H7 (cell line): ENCODE measurements at regions not wholly inside any gene's neighbourhood (a gene's known extent, or its start where the extent isn't known, plus 50 kb on each side); places are given as distances from the start of the nearest gene placed in this dataset.
"Not testable (repeated sequence)": the region's sequence is repeated elsewhere in the genome, so short reads cannot be mapped to it uniquely, and the experiment has no call there.

Experiments used
- DNase-seq: peaks from one replicate; pipeline ENCODE4 v3.0.0; 2012
- H3K27me3 ChIP-seq: 2 replicates; pipeline ENCODE4 v1.6.0; 2011; ENCODE audit warnings: mild to moderate bottlenecking, low read length; ENCODE audit not compliant: control insufficient read depth, insufficient read depth
- H3K36me3 ChIP-seq: replicated peaks from 2 replicates; pipeline ENCODE4 v1.5.1; 2011; ENCODE audit warnings: low read length; ENCODE audit not compliant: control insufficient read depth, insufficient read depth
- H3K4me3 ChIP-seq: 2 replicates; pipeline ENCODE4 v1.5.1; 2011; ENCODE audit warnings: low read depth, mild to moderate bottlenecking, control low read depth, low read length, moderate library complexity; ENCODE audit not compliant: insufficient read depth

DNA sequence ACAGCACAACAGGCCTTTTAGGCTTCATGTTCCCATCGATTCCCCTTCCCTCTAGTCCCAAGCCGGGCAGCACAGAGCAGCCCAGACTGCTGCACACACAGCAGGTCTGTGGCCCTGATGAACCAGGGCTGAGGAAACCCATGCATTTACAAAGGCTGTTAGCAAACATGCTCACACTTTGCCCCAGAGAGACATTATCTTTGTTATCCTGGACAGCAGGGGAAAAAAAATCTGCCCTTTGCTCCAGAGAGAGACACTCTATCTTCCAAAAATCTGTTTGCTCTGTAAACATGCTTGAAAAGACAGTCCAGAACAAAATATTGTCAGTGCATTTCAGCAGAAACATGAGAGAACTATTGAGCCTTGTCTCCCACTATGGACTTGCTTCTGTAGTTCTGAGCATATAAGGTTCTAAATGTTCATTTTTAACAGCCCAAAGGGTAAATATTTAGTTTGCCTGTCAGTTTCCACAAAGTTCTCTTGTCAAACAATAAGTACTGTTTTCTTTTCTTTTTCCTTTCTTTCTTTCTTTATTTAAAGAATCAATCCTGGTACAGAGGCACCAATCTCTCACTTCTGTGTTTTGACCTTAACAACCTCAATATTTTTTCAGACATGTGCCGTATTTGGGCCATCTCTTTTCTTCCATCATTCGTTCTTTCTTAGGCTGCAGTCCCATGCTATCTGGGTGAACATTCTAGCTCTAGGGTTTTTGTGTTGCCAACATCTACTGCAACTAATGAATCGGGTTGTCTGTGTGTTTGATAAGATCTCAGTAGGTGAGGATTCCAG is 468.0 kb downstream of the EPM2A start:
- DNase-seq = no peak
- H3K36me3 ChIP-seq = no peaks in the 10 kb centered on the region
- no peaks in the 10 kb centered on the region for H3K27me3 ChIP-seq
- H3K4me3 ChIP-seq = no peak overlapping the region

DNA sequence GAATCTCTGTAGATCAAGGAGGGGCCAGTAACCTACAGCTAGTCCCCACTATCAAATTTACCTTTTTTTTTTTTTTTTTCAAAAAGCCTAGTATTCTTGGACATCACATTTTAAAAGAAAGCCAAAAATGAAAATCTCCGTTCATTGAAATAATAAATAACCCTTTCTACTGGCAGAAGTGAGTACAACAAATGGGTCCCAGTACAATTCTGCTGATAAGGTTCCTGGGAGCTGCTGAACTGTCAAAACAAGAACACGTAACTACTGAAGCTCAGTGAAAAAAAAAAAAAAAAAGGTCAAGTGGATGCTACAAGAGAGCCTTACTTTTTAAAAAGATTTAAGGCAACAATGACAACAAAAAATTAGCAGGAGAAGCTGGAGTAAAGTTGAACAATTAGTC is 464.9 kb downstream of the EPM2A start:
- no peak for DNase-seq

DNA sequence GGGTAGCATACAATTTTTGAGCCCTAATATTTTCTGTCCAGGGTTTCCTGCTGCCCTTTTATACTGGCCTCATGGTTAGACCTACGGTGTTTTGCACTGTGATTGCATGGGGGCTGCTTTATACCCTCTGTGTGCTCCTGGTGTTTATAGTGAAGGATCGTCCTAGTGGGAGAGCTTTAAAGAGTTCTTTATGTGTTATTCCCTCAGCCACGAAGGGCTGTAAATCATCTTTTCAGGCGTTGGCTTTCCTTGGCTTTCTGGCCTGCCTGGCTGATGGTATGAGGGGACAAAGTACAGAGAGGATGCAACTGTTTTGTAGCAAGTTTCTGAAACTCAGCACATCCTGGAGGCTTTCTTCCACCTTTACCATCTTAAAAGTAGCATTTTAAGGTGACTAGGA is 464.3 kb downstream of the EPM2A start:
- Histone ChIP-seq H3K4me3 (no peak overlapping the region), H3K27me3 (no peaks in the 10 kb centered on the region), H3K36me3 (no peaks in the 10 kb centered on the region)
- DNase-seq = no peak

More for the DNA sequence above, 464.9 kb downstream of the EPM2A start:
- no peaks in the 10 kb centered on the region for H3K36me3 ChIP-seq
- no peaks in the 10 kb centered on the region for H3K27me3 ChIP-seq
- H3K4me3 ChIP-seq = no peak overlapping the region

DNA sequence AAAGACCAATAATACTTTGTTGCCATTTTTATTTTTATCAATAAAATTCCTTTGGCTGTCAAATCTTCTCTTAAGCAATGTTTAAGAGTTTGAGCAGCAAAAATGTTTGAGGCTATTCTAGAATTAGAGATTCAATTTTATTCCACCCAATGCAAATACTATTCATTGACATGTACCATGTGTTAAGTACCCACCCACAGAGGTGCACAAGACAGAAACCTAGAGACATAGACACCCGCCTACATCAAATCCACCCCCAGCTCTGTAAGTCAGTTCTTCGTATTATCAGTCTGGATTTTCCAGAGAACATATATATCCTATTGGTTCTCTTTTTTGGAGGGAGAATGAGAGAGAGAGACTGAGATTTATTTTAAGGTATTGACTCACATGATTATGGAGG is 463.7 kb downstream of the EPM2A start:
- Histone ChIP-seq H3K27me3 (no peaks in the 10 kb centered on the region), H3K36me3 (no peaks in the 10 kb centered on the region), H3K4me3 (no peak overlapping the region)
- no peak for DNase-seq

DNA sequence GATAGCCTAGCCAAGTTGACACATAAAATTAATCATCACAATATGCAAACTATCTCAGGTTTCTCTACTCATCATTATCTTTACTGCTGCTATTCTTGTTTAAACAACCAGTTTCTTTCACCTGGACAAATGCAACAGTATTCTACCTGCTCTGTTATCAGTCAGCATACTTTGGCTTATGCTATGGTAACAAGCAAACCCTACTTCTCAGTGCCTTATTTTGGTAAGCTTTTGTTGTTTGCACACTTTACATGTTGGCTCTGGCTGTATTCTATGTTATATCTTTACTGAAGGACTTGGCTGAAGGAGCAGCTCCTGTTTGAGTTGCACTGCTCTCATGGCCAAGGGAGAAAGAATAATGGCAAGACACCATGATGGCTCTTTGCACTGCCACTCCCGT is 463.1 kb downstream of the EPM2A start:
- Histone ChIP-seq H3K4me3 (no peak overlapping the region), H3K27me3 (no peaks in the 10 kb centered on the region), H3K36me3 (no peaks in the 10 kb centered on the region)
- DNase-seq = no peak

DNA sequence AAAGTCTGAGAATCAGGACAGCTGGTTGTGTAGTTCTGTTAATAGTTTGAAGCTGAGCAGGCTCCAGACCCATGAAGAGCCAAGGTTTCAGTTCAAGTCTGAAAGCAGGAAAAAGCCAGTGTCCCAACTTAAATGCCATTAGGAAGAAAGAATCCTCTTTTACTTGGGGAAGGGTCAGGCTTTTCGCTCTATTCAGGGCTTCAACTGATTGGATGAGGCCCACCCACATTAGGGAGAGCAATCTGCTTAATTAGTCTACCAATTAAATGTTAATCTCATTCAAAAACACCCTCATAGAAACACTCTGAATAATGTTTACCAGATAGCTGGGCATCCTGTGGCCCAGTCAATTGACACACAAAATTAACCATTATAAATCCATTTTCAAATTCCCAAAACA is 462.2 kb downstream of the EPM2A start:
- DNase-seq = no peak
- no peak overlapping the region for H3K4me3 ChIP-seq
- H3K27me3 ChIP-seq = no peaks in the 10 kb centered on the region
- no peaks in the 10 kb centered on the region for H3K36me3 ChIP-seq

DNA sequence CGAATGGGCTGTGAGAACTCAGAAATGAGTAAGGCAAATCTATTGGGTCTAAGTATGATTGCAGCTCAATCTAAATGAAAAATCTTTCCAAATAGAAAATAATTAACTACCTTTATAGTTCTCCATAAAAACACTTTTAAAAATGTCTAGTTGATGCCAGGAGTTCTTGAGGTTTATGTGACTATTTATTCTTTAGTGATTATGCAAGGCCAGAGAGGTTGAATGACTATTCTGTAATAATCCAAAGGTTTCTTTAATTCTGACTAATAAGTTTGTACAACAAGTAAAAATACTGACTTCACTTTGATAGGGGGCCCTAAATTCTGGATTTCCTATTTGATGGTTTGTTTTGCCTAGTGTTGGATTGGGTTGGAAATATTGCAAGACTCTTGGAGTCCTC is 461.2 kb downstream of the EPM2A start:
- H3K4me3 ChIP-seq = no peak overlapping the region
- no peaks in the 10 kb centered on the region for H3K36me3 ChIP-seq
- no peaks in the 10 kb centered on the region for H3K27me3 ChIP-seq
- no peak for DNase-seq

DNA sequence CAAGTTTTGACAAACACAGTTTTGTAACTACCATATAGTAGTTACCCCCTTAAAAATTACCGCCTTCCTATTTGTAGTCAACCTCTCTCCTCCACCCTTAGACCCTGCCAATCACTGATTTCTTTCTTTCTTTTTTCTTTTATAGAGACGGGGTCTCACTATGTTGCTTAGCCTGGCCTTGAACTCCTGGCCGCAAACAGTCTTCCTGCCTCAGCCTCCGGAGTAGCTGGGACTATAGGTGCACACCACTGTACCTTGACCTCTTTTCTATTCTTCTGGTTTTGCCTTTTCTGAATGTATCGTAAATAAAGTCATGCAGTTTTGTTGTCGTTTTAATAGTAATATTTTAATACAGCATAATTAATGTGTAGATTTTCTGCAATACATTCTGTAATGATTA is 460.3 kb downstream of the EPM2A start:
- H3K27me3 ChIP-seq = no peaks in the 10 kb centered on the region

DNA sequence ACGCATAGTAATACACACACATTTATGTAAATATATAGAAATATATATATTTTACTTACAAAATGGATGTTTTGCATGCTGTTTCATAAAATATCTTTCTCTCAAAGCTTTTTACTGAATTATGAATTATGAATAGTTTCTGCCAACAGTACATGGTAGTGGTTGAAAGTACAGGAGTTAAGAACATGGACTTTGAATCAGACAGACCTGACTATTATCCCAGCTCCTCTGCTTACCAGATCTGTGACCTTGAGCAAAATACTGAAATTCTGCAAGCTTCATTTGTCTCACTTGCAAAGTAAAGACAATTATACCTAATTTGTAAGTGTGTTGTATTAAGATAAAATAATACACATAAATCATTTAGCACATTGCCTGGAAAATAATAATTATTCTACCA is 459.5 kb downstream of the EPM2A start:
- H3K36me3 ChIP-seq = no peaks in the 10 kb centered on the region
- no peaks in the 10 kb centered on the region for H3K27me3 ChIP-seq
- H3K4me3 ChIP-seq = no peak overlapping the region
- DNase-seq = no peak

More for the DNA sequence above, 460.3 kb downstream of the EPM2A start:
- no peak for DNase-seq
- no peak overlapping the region for H3K4me3 ChIP-seq
- no peaks in the 10 kb centered on the region for H3K36me3 ChIP-seq

DNA sequence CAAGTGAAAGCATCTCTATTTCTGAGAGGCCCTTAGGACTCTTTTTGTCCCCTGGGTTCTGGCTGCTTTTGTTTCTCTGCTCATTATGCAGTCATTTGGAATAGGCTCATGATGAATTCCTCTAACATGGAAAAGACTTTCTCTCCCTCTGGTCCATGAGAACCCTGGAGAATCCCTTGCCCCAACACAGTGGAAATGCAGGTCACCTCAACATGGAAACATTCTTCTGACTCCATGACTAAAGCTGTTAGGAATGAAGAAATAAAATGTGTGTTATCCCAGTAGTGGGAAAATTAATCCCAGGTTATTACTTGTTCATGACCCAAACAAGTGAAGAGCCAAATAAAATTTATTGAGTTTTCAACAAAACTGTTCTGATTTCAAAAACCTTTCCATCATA is 458.6 kb downstream of the EPM2A start:
- Histone ChIP-seq H3K4me3 (no peak overlapping the region), H3K27me3 (no peaks in the 10 kb centered on the region), H3K36me3 (no peaks in the 10 kb centered on the region)
- DNase-seq = no peak

DNA sequence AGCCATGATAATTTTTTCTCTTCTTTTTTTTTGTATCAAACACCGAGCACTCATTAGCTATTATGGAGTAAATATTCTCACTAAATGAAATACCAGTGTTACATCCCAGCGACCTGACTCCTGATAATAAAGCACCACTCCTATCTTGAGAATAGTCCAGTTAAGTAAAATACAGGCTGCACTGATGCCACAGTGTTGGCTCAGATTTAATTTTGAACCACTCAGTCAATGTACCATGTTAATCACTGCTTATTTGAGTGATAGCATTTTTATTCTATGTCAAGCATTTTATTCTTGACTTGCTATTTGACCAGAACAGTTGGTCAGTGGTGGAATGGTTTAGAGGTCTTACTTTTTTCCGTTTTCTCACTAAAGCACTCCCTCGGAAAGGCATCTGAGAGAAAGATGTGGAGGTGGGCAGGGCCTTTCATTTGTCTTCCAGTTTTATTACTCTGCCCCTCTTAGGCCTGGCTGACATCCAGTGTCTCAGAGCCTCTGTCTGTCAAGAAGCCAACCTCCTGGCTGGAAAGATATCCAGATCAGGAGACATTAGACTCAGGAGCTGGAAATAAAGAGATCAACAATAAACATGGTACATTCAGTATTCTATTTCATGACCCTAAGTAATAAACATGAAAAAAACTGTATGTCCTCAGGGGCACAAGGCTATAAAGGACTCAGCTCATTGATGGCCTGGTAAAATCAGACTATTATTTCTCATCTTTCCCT is 457.8 kb downstream of the EPM2A start:
- DNase-seq = no peak

DNA sequence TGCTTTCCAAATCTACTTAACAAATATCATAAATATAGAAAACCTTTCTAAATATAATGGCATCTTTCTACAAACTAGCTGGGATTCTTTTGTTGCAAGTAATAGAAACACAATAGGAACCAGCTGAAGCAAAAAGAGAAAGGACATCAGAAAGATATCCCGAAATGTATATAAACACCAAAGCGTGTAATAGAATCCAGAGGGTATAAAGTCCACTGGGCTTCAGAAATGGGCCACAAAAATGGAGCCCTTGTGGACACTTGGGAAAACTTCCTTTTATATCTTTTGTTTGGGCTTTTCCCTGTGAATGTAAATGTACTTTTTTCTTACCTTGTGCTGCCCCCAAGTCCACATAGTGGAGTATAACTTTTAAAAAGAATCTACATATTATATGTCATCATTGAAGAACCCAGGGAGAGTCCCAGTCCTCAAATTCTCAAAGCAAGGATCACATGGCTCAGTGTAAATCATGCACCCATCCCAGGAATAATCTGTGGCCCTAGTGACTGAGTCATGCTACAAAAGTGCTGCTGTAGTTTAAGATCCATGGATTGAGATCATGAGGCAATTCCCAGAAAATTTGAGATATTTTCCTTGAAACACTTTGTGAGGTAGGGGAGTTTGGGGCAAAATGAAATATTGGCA is 457.0 kb downstream of the EPM2A start:
- Histone ChIP-seq H3K36me3 (no peaks in the 10 kb centered on the region), H3K27me3 (no peaks in the 10 kb centered on the region), H3K4me3 (no peak overlapping the region)
- no peak for DNase-seq

More for the DNA sequence above, 457.8 kb downstream of the EPM2A start:
- Histone ChIP-seq H3K36me3 (no peaks in the 10 kb centered on the region), H3K4me3 (no peak overlapping the region), H3K27me3 (no peaks in the 10 kb centered on the region)

DNA sequence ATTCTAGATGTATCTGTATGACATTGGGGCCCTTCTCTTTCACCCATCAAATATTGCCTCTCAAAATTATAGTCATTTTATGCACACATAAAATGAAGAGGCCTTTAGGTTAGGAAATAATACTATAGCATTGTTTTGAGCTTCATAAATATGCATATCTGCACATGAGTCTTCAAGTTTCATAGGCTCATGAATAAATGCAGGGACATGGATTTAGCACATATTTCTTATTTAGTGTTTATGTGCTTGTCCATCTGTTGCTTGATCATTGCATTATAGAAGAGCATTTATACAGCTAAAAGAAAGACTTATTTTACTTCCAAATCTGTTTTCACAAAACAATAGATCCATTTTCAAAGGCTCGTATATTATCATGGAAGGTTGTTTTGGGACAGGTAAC is 455.8 kb downstream of the EPM2A start:
- Histone ChIP-seq H3K4me3 (no peak overlapping the region), H3K27me3 (no peaks in the 10 kb centered on the region), H3K36me3 (no peaks in the 10 kb centered on the region)
- no peak for DNase-seq

DNA sequence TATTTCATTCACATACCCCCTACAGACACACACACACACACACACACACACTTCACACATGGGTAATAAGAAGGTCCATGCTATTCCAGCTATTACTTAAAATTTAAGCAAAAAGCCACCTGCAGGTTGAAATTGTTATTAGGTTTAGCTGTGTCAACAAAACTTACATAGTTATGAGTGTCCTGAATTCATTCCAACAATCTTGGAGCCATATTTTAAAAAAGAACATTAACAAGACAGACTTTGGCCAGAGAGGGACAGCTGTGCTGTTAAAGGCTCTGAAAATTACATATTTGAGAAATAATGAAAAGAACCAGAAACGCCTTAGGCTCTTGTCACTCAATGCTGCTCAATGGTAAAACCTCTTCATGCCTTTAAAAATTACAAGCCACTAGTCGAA is 455.3 kb downstream of the EPM2A start:
- H3K36me3 ChIP-seq = no peaks in the 10 kb centered on the region
- H3K27me3 ChIP-seq = no peaks in the 10 kb centered on the region
- no peak overlapping the region for H3K4me3 ChIP-seq
- no peak for DNase-seq

DNA sequence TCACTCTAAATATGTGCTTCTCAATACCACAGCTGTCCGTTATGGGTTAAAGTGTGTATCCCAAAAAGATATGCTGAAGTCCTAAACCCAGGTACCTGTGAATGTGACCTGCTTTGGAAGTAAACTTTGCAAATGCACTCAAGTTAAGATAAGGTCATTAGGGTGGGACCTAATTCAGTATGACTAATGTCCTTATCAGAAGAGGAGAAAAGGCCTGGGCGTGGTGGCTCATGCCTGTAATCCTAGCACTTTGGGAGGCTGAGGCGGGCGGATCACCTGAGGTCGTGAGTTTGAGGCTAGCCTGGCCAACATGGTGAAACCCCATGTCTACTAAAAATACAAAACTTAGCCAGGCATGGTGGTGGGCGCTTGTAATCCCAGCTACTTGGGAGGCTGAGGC is 452.1 kb downstream of the EPM2A start:
- not testable (repeated sequence) for H3K27me3 ChIP-seq, H3K4me3 ChIP-seq, DNase-seq, H3K36me3 ChIP-seq
